Adrenal gland (tissue), 9 donors: ENCODE measurements at regions not wholly inside any gene's neighbourhood (a gene's known extent, or its start where the extent isn't known, plus 50 kb on each side); places are given as distances from the start of the nearest gene placed in this dataset.
"Not testable (repeated sequence)": the region's sequence is repeated elsewhere in the genome, so short reads cannot be mapped to it uniquely, and the experiment has no call there.

ENCODE experiments used
- DNase-seq, 7 donors: peaks; one replicate each; pipeline ENCODE4 v3.0.0-alpha.2; 2019 to 2020
- H3K27ac ChIP-seq, 5 donors: fragments of 200-600 bp; sonication (generic) in 4 of 5; 1 replicate in 3 of 5; 2 replicates in 2 of 5; pipeline versions ENCODE4 v1.5.1 to v1.8.0; 2016 to 2020; ENCODE audit warnings: mild to moderate bottlenecking in 1 of 5
- H3K27me3 ChIP-seq: fragments of 200-600 bp; 2 replicates; pipeline ENCODE4 v1.8.0; 2021
- H3K36me3 ChIP-seq, 2 donors: fragments of 200-600 bp; replicated peaks in 1 of 2; 1 replicate in 1 of 2; 2 replicates in 1 of 2; pipeline versions ENCODE4 v1.5.1 to v1.8.0; 2018 to 2022
- H3K4me1 ChIP-seq, 2 donors: fragments of 200-600 bp; replicated peaks in 1 of 2; 1 replicate in 1 of 2; 2 replicates in 1 of 2; pipeline versions ENCODE4 v1.5.1 to v1.8.0; 2018 to 2021
- H3K4me3 ChIP-seq, 4 donors: fragments of 200-600 bp; sonication (generic) in 3 of 4; one replicate each; pipeline ENCODE4 v1.5.1; 2016 to 2018
- H3K9me3 ChIP-seq, 3 donors: fragments of 200-600 bp; sonication (generic) in 1 of 3; replicated peaks in 1 of 3; 1 replicate in 2 of 3; 2 replicates in 1 of 3; pipeline versions ENCODE4 v1.5.1 to v1.8.0; 2016 to 2021
- POLR2A ChIP-seq, 2 donors: fragments of 450-650 bp; IDR thresholded peaks; one replicate each; pipeline ENCODE4 v1.6.1; 2017; ENCODE audit warnings: antibody characterized with exemption in 2 of 2, mild to moderate bottlenecking in 2 of 2, moderate library complexity in 1 of 2
- WGBS, 4 donors: extraction: QIAGEN DNeasy Blood & Tissue Kit in 2 of 4; methylation state at CpG; one replicate each; pipeline versions ENCODE4 v1.1.5 to v1.1.7; 2013 to 2017; 5-methylcytosine and 5-hydroxymethylcytosine counted together
- intact Hi-C, 2 donors: fragments of 100-400 bp; cut with DNase I; formaldehyde crosslinking; loops; one replicate each; pipeline versions ENCODE4 v1.14.1 to v1.15.0; 2022 to 2023
- TF ChIP-seq, protein P1 (sequence below), 6 experiments: fragments of 450-650 bp in 4 of 6; fragments of 200-600 bp in 2 of 6; sonication (generic) in 1 of 6; IDR thresholded peaks; 1 replicate in 5 of 6; 2 replicates in 1 of 6; pipeline versions ENCODE4 v1.5.1 to v1.8.0; 2016 to 2021; ENCODE audit warnings: antibody characterized with exemption in 6 of 6, mild to moderate bottlenecking in 2 of 6, moderate library complexity in 1 of 6
- donor health status: healthy with polysubstance abuse.
- donor health status: Bipolar disorder and iron deficiency.
- donor health status: DM: yes; HTN: yes; CAD: no.
- donor health status: DM: no; HTN: no; CAD: no.
- donor health status: DM: no; HTN: no; CAD: no.

DNA sequence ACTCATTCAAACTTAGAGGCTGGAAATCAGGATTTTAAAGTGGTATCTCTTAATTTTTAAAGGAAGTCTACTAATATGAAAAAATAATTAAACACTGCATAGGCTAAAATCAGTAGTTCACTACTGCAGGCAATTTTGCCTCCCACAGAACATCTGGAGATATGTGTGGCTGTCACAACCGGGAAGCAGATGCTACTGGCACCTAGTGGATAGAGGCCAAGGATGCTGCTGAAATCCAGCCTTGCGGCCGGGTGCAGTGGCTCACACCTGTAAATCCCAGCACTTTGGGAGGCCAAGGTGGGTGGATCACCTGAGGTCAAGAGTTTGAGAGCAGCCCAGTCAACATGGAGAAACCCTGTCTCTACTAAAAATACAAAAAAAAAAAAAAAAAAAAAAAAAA is 473.9 kb downstream of the XYLT1 start:
- Histone ChIP-seq H3K9me3 (no peaks in the 10 kb centered on the region), H3K27ac (no peak overlapping the region), H3K4me1 (no peaks in the 10 kb centered on the region), H3K27me3 (no peaks in the 10 kb centered on the region), H3K36me3 (no peaks in the 10 kb centered on the region), H3K4me3 (no peak overlapping the region)
- intact Hi-C loops = no loop called here
- DNase-seq = no peak
- WGBS, 4 donors = 60 to 65% (median 63%) methylated on average over 3 of the region's 3 CpGs
- TF ChIP-seq, protein P1, sequence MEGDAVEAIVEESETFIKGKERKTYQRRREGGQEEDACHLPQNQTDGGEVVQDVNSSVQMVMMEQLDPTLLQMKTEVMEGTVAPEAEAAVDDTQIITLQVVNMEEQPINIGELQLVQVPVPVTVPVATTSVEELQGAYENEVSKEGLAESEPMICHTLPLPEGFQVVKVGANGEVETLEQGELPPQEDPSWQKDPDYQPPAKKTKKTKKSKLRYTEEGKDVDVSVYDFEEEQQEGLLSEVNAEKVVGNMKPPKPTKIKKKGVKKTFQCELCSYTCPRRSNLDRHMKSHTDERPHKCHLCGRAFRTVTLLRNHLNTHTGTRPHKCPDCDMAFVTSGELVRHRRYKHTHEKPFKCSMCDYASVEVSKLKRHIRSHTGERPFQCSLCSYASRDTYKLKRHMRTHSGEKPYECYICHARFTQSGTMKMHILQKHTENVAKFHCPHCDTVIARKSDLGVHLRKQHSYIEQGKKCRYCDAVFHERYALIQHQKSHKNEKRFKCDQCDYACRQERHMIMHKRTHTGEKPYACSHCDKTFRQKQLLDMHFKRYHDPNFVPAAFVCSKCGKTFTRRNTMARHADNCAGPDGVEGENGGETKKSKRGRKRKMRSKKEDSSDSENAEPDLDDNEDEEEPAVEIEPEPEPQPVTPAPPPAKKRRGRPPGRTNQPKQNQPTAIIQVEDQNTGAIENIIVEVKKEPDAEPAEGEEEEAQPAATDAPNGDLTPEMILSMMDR (IDR thresholded peaks at IDR 0.05) = no peak

DNA sequence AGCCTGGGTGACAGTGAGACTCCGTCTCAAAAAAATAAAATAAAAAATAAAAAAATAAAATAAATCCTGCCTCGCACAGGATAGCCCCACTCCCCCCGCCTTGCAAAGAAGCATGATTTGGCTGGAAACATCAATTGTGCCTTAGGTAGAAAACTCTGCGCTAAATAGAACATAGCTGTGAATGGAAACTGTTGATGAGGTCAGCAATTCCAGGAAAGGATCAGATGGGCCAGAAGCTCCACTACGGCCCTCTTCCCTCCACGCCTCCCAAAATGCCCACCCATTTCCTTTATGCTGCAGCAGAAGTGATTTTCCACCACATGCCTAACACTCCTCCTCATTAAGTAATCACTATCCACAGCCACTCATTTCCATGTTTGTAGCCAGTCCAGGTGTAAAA is 473.4 kb downstream of the XYLT1 start:
- H3K36me3 ChIP-seq = no peaks in the 10 kb centered on the region
- intact Hi-C loops = no loop called here
- H3K27ac ChIP-seq = no peak overlapping the region
- DNase-seq = no peak
- TF ChIP-seq, protein P1 (IDR thresholded peaks at IDR 0.05) = no peak
- no peak for TF ChIP-seq POLR2A (IDR thresholded peaks at IDR 0.05)
- H3K4me3 ChIP-seq = no peak overlapping the region
- H3K9me3 ChIP-seq = no peaks in the 10 kb centered on the region
- H3K4me1 ChIP-seq = no peaks in the 10 kb centered on the region
- H3K27me3 ChIP-seq = no peaks in the 10 kb centered on the region
- WGBS, 4 donors = 81 to 88% (median 85%) methylated on average over 6 of the region's 6 CpGs

DNA sequence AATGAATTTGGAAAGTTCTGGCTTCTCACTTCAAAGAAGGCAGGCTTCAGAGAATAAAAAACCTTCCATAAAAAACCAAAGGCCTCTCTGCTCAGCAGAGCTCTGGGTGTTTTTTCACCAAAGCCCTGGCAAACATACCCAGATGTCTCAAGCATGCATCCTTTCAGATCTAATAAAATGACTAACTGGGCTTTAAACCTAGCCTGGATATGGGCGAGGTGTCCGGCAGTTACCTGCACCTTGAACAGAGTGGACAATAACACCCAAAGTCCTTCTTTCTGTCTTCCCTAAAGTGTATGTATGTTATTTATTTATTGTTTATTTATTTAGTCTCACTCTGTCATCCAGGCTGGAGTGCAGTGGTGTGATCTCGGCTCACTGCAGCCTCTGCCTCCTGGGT is 469.3 kb downstream of the XYLT1 start:
- TF ChIP-seq, protein P1 (IDR thresholded peaks at IDR 0.05) = no peak
- no peak for TF ChIP-seq POLR2A (IDR thresholded peaks at IDR 0.05)
- intact Hi-C loops = no loop called here
- Histone ChIP-seq H3K9me3 (no peaks in the 10 kb centered on the region), H3K36me3 (no peaks in the 10 kb centered on the region), H3K4me1 (no peaks in the 10 kb centered on the region), H3K27me3 (no peaks in the 10 kb centered on the region), H3K4me3 (no peak overlapping the region), H3K27ac (no peak overlapping the region)
- no peak for DNase-seq
- WGBS, 4 donors = 82 to 96% (median 85%) methylated on average over 3 of the region's 3 CpGs

DNA sequence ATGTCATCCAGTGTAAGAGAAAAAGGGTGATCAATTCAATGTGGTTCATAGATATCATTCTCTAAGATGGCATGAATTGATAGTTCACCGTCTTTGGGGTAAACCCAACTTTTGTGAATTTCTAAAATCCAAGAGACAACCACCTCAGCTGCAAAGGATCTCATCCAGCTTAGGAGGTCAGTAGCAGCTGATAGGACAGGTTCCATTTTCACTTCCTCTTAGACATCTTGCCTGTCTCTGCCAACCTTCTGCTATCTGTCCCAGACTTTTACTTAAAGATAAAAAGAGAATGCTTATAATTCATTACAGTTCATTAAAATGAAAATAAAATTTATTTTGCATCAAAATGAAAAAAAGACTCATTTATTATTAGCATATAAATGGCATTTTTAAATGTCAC is 468.2 kb downstream of the XYLT1 start:
- H3K9me3 ChIP-seq = no peaks in the 10 kb centered on the region
- DNase-seq = no peak
- no peaks in the 10 kb centered on the region for H3K4me1 ChIP-seq
- 76 to 94% (median 90%) methylated on average over 1 of the region's 1 CpG for WGBS, 4 donors
- no peaks in the 10 kb centered on the region for H3K36me3 ChIP-seq
- TF ChIP-seq, protein P1 (IDR thresholded peaks at IDR 0.05) = no peak
- no peak for TF ChIP-seq POLR2A (IDR thresholded peaks at IDR 0.05)
- H3K4me3 ChIP-seq = no peak overlapping the region
- intact Hi-C loops = no loop called here
- no peak overlapping the region for H3K27ac ChIP-seq
- no peaks in the 10 kb centered on the region for H3K27me3 ChIP-seq

DNA sequence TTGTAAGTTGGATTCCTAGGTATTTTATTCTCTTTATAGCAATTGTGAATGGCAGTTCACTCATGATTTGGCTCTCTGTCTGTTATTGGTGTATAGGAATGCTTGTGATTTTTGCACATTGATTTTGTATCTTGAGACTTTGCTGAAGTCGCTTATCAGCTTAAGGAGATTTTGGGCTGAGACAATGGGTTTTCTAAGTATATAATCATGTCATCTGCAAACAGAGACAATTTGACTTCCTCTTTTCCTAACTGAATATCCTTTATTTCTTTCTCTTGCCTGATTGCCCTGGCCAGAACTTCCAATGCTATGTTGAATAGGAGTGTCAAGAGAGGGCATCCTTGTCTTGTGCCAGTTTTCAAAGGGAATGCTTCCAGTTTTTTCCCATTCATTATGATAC is 464.8 kb downstream of the XYLT1 start:
- H3K4me3 ChIP-seq, H3K27me3 ChIP-seq, DNase-seq, H3K9me3 ChIP-seq, H3K36me3 ChIP-seq, intact Hi-C loops, H3K4me1 ChIP-seq, H3K27ac ChIP-seq: not testable (repeated sequence)
- WGBS, 4 donors = 82 to 100% (median 98%) methylated on average over 1 of the region's 1 CpG
